ENCODE measurements at regions not wholly inside any gene's neighbourhood (a gene's known extent, or its start where the extent isn't known, plus 50 kb on each side); places are given as distances from the start of the nearest gene placed in this dataset.

GRCh38 chr4:14824189-14824588 is 178.1 kb upstream of the CPEB2 start:
- no peak for DNase-seq

- DNase-seq = peak in 1 of 56 donors; percentile 4
These were observed 175.2 kb upstream of the CPEB2 start for GRCh38 chr4:14827111-14827510.

GRCh38 chr4:14829795-14830194 is 172.5 kb upstream of the CPEB2 start:
- no peak for DNase-seq

DNA sequence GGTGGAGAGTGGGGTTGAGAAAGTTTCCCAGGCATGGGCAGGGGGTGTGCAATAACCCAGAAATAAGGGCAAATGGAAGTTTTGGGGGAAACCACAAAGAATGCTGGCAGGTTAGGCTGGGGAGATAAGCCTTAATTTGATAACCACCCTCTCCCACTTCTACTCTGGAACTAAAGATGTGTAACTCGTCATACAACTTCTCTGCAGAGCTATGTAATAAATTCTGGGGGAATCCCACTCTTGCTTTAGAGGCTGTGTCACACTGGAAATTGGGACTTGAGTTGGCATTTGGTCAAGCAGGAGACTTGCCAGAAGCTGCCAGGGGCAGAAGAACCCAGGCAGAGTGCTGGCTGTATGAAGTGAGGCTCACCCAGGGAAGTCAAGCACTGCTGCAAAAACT is 170.9 kb upstream of the CPEB2 start:
- DNase-seq = peak in 5 of 56 donors; percentile 2 to 21 (median 11)

GRCh38 chr4:14833053-14833452 is 169.2 kb upstream of the CPEB2 start:
- DNase-seq = no peak

DNA sequence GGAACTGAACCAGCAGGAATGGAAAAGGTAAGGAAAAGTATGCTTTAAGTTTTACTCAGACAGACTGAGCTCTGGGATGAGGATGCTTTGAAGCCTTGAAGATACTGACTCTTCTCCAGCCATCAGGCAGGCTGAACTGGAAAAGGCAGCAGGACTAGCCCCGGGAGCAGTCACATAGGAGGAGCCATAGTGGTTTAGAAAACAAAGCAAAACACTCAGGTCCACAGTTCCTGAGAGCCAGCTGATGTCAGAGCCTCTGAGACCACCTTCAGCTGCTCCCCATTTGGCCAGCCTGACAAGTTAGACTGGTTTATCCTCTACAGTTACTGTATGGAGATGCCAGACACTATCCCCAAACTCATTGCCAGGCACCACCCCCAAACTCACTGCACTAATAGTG is 167.9 kb upstream of the CPEB2 start:
- DNase-seq = no peak

- no peak for DNase-seq
These were observed 167.0 kb upstream of the CPEB2 start for GRCh38 chr4:14835288-14835687.

DNA sequence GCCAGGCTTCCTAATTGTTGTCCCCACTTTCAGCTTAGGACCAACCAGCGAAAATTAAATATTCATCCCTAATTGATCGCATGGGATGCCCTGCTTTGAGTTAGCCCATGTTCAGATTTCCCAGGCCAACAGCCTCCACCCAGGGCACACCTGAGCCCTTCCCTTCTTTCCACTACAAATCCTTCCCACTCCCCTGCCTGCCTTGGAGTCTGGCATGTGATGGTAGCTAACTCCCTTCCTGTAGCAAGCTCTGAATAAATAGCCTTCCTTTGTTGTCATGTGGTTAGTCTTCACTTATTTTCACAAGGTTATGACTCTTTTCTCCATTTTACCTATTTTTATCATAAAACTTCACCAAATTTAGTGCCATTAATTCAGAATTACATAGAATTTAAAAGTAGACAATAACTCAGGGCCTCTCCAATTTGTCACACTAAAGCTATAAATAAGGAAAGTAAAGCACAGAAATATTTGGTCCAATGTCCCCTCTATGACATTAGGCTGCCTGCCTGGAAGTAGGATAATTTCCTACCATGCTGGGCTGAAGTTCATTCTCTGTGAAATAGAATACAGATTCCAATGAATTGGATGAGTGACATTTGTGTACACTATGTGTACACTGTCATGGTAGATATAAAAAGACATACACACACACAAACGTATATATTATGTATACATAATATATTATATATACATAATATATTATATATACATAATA is 166.4 kb upstream of the CPEB2 start:
- no peak for DNase-seq

- no peak for DNase-seq
These were observed 164.4 kb upstream of the CPEB2 start for GRCh38 chr4:14837860-14838259.

- no peak for DNase-seq
These were observed 160.2 kb upstream of the CPEB2 start for GRCh38 chr4:14841801-14842768.

GRCh38 chr4:14842964-14843630 is 159.2 kb upstream of the CPEB2 start:
- no peak for DNase-seq

DNA sequence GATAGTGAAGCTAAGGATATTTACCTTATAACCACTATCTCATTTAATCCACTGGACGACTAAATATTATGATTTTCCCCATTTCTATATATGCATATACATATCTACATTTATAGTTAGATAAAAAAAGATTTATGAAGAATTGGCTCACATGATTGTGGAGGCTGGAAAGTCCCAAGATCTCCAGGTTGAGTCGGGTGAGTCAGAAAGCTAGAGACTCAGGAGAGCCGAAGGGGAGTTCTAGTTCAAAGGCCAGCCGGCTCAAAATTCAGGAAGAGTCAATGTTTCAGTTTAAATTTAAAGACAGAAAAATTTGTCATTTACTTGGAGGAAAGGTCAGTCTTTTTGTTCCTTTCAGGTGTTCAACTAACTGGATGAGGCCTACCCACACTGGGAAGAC is 158.2 kb upstream of the CPEB2 start:
- DNase-seq = no peak

GRCh38 chr4:14848229-14848628 is 154.1 kb upstream of the CPEB2 start:
- no peak for DNase-seq

GRCh38 chr4:14850455-14851097 is 151.7 kb upstream of the CPEB2 start:
- DNase-seq = no peak

GRCh38 chr4:14853176-14853943 is 148.9 kb upstream of the CPEB2 start:
- DNase-seq = no peak

GRCh38 chr4:14855719-14856061 is 146.6 kb upstream of the CPEB2 start:
- DNase-seq = no peak

DNA sequence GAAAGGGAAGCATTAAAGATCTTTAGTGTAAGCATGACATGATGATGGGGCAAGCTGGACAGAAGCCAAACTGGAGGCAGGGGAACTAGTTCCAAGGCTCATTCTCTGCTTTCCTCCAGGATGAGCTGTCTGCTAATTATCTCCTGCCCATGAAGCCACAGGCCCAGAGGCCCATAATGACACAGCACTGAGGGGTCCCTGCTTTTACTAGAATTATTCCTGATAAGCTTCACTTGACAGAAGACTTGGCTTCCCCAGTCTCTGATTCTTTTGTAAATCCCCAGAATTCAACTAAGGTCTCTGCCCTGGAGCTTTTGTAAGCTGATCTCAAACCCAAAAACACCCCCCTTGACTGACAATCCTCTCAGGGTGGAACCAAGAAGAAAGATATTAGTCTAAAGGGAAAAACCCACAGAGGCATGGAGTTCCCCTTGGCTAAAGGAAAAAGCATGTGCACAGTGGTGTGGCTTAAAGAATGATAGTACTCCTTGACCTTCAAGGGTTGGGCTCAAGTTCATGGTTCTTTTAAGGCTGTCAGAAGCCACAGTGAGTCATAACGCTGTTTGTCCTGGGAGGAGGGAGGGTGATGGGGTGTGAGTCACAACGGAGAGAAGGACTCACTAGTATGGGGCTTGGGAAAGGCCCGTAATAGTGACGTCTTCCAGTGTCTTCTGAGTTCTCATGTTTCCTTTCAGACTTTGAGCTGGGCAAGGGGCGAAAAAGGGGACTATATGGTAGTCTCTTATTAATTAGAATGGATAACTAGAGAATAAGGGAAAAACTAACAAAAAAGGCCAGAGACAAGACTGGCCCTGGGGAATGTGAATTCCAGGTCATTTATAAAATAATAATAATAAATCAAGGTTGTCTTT is 146.0 kb upstream of the CPEB2 start:
- no peak for DNase-seq

DNA sequence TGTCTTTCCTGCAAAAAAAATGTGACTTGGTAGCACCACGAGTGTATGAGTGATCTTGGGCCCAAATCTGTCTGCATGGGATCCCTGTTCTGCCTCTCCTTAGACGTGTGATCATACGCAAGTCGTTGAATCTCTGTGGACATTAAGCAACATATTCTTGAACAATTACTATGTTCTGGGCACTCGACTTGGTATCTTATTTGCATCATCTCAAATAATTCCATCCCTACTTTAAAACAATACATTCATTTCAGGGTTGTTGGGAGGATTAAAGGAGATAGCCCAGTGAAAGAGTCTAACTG is 145.4 kb upstream of the CPEB2 start:
- DNase-seq = no peak

- no peak for DNase-seq
These were observed 144.8 kb upstream of the CPEB2 start for GRCh38 chr4:14857475-14857874.

DNA sequence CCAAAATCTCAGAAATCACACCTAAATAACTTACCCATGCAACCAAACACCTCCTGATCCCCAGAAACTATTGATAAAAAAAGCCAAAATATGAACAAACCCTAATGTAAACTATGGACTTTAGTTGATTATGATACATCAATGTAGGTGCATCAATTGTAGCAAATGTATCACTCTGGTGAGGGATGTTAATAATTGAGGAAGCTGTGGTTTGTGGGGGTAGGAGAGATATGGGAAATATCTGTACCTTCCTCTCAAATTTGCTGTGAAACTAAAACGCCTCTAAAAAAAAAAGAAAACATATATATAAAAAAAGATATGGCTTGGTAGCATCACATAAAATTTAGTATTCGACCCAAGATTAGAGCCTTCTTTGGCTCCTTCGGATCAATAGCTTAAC is 144.3 kb upstream of the CPEB2 start:
- DNase-seq = no peak
